ENCODE measurements at regions not wholly inside any gene's neighbourhood (a gene's known extent, or its start where the extent isn't known, plus 50 kb on each side); places are given as distances from the start of the nearest gene placed in this dataset.
"Not testable (repeated sequence)": the region's sequence is repeated elsewhere in the genome, so short reads cannot be mapped to it uniquely, and the experiment has no call there.

DNA sequence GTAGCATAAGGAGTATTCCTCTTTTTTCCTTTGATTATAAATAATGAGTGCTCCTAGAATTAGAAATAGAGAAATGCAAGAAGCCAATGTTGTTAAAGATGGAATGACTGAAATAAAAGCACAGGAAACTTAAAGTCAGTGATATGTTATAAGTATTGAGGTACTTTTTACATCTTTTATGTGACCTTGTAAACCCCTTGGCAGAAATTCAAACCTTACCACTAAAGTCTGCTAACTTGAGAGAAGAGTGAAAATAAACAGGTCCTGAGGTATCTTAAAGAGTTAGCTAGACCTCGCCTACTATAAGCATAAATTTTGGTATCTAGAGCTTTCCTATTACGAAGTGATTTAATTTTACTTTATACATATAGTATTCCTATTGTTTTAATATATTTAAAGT, 188.2 kb downstream of the DKK1 start:
- Histone ChIP-seq H4K20me1 (ENCODE audit: insufficient read depth, low read length) (no peaks in the 10 kb centered on the region), H3K9ac (ENCODE audit: low read length) (no peak overlapping the region), H3K79me2 (ENCODE audit: insufficient read depth, low read length) (no peaks in the 10 kb centered on the region), H3K9me3 (ENCODE audit: low read length) (no peaks in the 10 kb centered on the region), H3K36me3 (ENCODE audit: insufficient read depth, low read length) (no peaks in the 10 kb centered on the region), H3K27ac (ENCODE audit: low read depth, low read length, poor library complexity, severe bottlenecking) (no peak overlapping the region), H3F3A (ENCODE audit: insufficient read depth, low read length) (no peaks in the 10 kb centered on the region), H3K4me1 (ENCODE audit: insufficient read depth, low read length, severe bottlenecking) (no peaks in the 10 kb centered on the region), H3K27me3 (ENCODE audit: insufficient read depth, low read length) (no peaks in the 10 kb centered on the region), H3K4me2 (ENCODE audit: low read length) (no peak overlapping the region), H3K4me3 (ENCODE audit: low read depth, low read length, poor library complexity, severe bottlenecking) (no peak overlapping the region), H2AFZ (ENCODE audit: low read length) (no peak overlapping the region), H3K9me2 (ENCODE audit: low read depth, low read length) (no peaks in the 10 kb centered on the region)
- TF ChIP-seq EZH2 (IDR thresholded peaks at IDR 0.05; ENCODE audit: borderline replicate concordance, low read length) = no peak
- TF ChIP-seq, protein P1, sequence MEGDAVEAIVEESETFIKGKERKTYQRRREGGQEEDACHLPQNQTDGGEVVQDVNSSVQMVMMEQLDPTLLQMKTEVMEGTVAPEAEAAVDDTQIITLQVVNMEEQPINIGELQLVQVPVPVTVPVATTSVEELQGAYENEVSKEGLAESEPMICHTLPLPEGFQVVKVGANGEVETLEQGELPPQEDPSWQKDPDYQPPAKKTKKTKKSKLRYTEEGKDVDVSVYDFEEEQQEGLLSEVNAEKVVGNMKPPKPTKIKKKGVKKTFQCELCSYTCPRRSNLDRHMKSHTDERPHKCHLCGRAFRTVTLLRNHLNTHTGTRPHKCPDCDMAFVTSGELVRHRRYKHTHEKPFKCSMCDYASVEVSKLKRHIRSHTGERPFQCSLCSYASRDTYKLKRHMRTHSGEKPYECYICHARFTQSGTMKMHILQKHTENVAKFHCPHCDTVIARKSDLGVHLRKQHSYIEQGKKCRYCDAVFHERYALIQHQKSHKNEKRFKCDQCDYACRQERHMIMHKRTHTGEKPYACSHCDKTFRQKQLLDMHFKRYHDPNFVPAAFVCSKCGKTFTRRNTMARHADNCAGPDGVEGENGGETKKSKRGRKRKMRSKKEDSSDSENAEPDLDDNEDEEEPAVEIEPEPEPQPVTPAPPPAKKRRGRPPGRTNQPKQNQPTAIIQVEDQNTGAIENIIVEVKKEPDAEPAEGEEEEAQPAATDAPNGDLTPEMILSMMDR (IDR thresholded peaks at IDR 0.05; ENCODE audit: low read length) = no peak

DNA sequence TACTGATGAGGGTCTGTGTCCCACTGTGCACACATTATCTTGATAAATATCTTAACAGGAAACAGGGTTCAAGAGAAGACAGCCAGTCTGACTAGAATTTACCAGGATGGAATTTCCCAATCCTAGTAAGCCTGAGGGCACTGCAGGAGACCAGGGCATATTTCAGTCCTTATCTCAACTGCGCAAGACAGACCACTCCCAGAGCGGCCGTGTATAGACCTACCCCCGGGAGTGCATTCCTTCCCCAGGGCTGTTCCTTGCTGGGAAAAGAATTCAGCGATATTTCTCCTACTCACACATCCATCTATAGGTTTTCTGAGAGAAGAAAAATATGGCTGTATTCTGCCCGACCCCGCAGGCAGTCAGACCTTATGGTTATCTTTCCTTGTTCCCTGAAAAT, 191.3 kb downstream of the DKK1 start:
- H3K4me3 ChIP-seq (ENCODE audit: low read depth, low read length, poor library complexity, severe bottlenecking); H3K9me3 ChIP-seq (ENCODE audit: low read length); H3F3A ChIP-seq (ENCODE audit: insufficient read depth, low read length); H3K79me2 ChIP-seq (ENCODE audit: insufficient read depth, low read length); H3K9me2 ChIP-seq (ENCODE audit: low read depth, low read length); H3K27ac ChIP-seq (ENCODE audit: low read depth, low read length, poor library complexity, severe bottlenecking); H3K4me2 ChIP-seq (ENCODE audit: low read length); H3K36me3 ChIP-seq (ENCODE audit: insufficient read depth, low read length); H2AFZ ChIP-seq (ENCODE audit: low read length); H3K4me1 ChIP-seq (ENCODE audit: insufficient read depth, low read length, severe bottlenecking); H4K20me1 ChIP-seq (ENCODE audit: insufficient read depth, low read length); H3K9ac ChIP-seq (ENCODE audit: low read length); H3K27me3 ChIP-seq (ENCODE audit: insufficient read depth, low read length): not testable (repeated sequence)

DNA sequence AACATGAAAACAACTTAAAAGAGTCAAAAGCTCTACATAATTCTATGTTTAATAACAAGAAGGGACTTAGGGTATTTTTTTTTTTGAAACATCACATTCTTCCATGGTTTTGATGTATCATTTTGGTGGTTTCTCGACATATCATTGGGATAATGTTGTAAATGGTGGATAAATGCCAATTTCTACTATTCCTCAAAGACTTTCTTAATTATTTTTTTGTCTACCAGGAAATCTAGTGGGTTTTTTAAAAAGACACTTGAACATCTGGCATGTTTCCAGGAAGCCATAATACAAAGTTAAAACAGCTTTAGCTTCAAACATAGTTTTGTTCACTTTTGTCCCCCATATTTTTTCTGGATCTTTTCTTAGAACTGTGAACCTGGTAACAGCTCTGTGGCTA, 200.4 kb downstream of the DKK1 start:
- H3K79me2 ChIP-seq (ENCODE audit: insufficient read depth, low read length) = no peaks in the 10 kb centered on the region
- no peaks in the 10 kb centered on the region for H3K27me3 ChIP-seq (ENCODE audit: insufficient read depth, low read length)
- H3K9me2 ChIP-seq (ENCODE audit: low read depth, low read length) = no peaks in the 10 kb centered on the region
- no peak overlapping the region for H3K4me3 ChIP-seq (ENCODE audit: low read depth, low read length, poor library complexity, severe bottlenecking)
- no peak overlapping the region for H3K4me2 ChIP-seq (ENCODE audit: low read length)
- no peaks in the 10 kb centered on the region for H3K36me3 ChIP-seq (ENCODE audit: insufficient read depth, low read length)
- no peak overlapping the region for H3K27ac ChIP-seq (ENCODE audit: low read depth, low read length, poor library complexity, severe bottlenecking)
- no peak overlapping the region for H2AFZ ChIP-seq (ENCODE audit: low read length)
- no peak for TF ChIP-seq EZH2 (IDR thresholded peaks at IDR 0.05; ENCODE audit: borderline replicate concordance, low read length)
- TF ChIP-seq, protein P1 (IDR thresholded peaks at IDR 0.05; ENCODE audit: low read length) = no peak
- H4K20me1 ChIP-seq (ENCODE audit: insufficient read depth, low read length) = no peaks in the 10 kb centered on the region
- H3K9ac ChIP-seq (ENCODE audit: low read length) = no peak overlapping the region
- no peaks in the 10 kb centered on the region for H3K9me3 ChIP-seq (ENCODE audit: low read length)
- no peaks in the 10 kb centered on the region for H3F3A ChIP-seq (ENCODE audit: insufficient read depth, low read length)
- no peaks in the 10 kb centered on the region for H3K4me1 ChIP-seq (ENCODE audit: insufficient read depth, low read length, severe bottlenecking)

DNA sequence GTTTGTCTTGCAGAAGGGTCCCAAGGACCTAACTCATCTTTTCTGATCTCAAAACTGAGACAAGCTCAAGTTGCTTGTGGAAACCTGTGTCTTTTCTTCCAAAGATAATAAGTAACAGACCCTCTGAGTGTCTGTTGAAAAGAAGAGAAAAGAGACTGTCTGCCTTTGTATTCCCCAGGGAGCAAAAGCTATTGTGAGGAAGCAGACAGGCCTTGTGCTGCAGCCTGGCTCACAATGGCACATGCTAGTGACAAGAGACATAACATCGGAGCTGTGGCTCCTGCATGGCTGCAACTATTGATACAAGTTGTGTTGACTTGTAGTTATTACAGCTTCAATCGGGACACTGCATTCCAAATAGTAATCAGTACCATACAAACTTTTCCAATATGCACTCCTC, 202.9 kb downstream of the DKK1 start:
- Histone ChIP-seq H3K79me2 (ENCODE audit: insufficient read depth, low read length) (no peaks in the 10 kb centered on the region), H3K9me2 (ENCODE audit: low read depth, low read length) (no peaks in the 10 kb centered on the region), H3K4me1 (ENCODE audit: insufficient read depth, low read length, severe bottlenecking) (no peaks in the 10 kb centered on the region), H3K9me3 (ENCODE audit: low read length) (no peaks in the 10 kb centered on the region), H4K20me1 (ENCODE audit: insufficient read depth, low read length) (no peaks in the 10 kb centered on the region), H3K4me3 (ENCODE audit: low read depth, low read length, poor library complexity, severe bottlenecking) (no peak overlapping the region), H2AFZ (ENCODE audit: low read length) (no peak overlapping the region), H3F3A (ENCODE audit: insufficient read depth, low read length) (no peaks in the 10 kb centered on the region), H3K27ac (ENCODE audit: low read depth, low read length, poor library complexity, severe bottlenecking) (no peak overlapping the region), H3K36me3 (ENCODE audit: insufficient read depth, low read length) (no peaks in the 10 kb centered on the region), H3K9ac (ENCODE audit: low read length) (no peak overlapping the region), H3K4me2 (ENCODE audit: low read length) (no peak overlapping the region), H3K27me3 (ENCODE audit: insufficient read depth, low read length) (no peaks in the 10 kb centered on the region)
- TF ChIP-seq, protein P1 (IDR thresholded peaks at IDR 0.05; ENCODE audit: low read length) = no peak
- no peak for TF ChIP-seq EZH2 (IDR thresholded peaks at IDR 0.05; ENCODE audit: borderline replicate concordance, low read length)
